ENCODE measurements at regions not wholly inside any gene's neighbourhood (a gene's known extent, or its start where the extent isn't known, plus 50 kb on each side); places are given as distances from the start of the nearest gene placed in this dataset.
"Not testable (repeated sequence)": the region's sequence is repeated elsewhere in the genome, so short reads cannot be mapped to it uniquely, and the experiment has no call there.

DNA sequence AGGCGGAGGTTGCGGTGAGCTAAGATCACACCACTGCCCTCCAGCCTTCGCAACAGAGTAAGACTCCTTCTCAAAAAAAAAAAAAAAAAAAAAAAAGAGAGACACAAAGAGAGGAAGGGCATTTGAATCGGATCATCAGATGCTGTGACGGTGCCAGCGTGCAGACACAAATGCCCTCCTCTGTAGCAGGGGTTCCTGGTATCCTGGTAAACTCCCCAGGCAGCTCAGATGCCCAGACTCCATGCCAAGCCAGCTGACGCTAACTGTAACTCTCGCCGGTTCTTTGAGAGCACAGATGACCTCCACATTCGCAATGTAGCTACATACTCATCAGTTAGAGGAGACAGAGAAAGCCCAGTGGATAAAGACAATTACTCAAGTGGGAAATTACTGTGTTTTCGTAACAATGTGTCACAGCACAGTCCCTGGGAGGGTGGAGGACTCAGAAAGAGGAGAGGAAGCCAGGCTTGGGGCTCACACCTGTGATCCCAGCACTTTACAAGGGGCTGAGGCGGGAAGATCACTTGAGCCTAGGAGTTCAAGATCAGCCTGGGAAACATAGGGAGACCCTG, 153.1 kb downstream of the BRD1 start:
- DNase-seq (ENCODE audit: low read depth) (no peak), FAIRE-seq (no peak)
- Histone ChIP-seq H3K27me3 (ENCODE audit: control insufficient read depth, insufficient read depth, low read length) (peaks cover 2% of the 10 kb centered on the region), H3K36me3 (ENCODE audit: control insufficient read depth, insufficient read depth, low read length) (no peaks in the 10 kb centered on the region), H3K4me3 (ENCODE audit: low read depth, low read length) (no peak overlapping the region)
- TF ChIP-seq, protein P1, sequence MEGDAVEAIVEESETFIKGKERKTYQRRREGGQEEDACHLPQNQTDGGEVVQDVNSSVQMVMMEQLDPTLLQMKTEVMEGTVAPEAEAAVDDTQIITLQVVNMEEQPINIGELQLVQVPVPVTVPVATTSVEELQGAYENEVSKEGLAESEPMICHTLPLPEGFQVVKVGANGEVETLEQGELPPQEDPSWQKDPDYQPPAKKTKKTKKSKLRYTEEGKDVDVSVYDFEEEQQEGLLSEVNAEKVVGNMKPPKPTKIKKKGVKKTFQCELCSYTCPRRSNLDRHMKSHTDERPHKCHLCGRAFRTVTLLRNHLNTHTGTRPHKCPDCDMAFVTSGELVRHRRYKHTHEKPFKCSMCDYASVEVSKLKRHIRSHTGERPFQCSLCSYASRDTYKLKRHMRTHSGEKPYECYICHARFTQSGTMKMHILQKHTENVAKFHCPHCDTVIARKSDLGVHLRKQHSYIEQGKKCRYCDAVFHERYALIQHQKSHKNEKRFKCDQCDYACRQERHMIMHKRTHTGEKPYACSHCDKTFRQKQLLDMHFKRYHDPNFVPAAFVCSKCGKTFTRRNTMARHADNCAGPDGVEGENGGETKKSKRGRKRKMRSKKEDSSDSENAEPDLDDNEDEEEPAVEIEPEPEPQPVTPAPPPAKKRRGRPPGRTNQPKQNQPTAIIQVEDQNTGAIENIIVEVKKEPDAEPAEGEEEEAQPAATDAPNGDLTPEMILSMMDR (IDR thresholded peaks at IDR 0.05; ENCODE audit: insufficient read depth, low read length, severe bottlenecking) = no peak

DNA sequence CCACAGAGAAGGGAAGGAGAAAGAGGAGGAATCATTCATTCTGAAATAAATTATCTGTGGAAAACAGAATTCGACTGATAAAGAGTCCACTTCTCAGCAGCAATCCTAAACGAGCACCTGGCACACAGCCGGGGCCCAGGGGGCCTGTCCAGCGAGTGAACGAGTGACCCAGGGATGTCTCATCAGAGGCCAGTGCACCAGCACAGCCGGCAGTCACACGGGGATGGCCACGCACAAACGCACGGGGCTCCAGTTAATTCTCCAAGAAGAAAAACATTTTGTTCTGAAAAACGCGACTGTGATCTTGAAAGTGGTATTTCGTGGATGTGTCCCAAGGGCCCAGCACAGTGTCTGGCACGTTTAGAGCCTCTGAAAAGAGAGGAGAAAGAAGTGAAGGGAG, 154.6 kb downstream of the BRD1 start:
- TF ChIP-seq, protein P1 (IDR thresholded peaks at IDR 0.05; ENCODE audit: insufficient read depth, low read length, severe bottlenecking) = no peak

DNA sequence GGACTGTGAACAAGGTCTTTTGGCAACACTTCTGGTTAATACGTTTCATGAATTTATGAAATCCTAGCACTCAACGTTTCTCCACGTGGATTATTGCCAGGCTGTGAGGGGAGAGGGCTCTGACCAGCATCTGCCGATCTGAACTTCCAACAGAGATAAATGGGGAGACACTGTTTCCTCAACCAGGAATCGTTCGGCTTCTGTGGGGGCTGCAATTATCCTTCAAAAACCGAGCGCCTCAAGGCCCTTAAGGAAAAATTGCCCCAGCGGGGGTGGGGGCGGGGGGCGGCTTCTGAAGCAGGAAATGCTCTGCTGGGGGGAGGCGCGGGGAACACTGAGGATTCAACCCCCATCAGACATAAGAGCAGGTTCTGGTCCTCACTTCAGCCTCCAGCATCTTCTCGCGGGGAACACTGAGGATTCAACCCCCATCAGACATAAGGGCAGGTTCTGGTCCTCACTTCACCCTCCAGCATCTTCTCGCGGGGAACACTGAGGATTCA, 155.6 kb downstream of the BRD1 start:
- no peak for DNase-seq (ENCODE audit: low read depth)
- Histone ChIP-seq H3K4me3 (ENCODE audit: low read depth, low read length) (no peak overlapping the region), H3K36me3 (ENCODE audit: control insufficient read depth, insufficient read depth, low read length) (no peaks in the 10 kb centered on the region), H3K27me3 (ENCODE audit: control insufficient read depth, insufficient read depth, low read length) (peaks cover 2% of the 10 kb centered on the region)
- TF ChIP-seq, protein P1 (IDR thresholded peaks at IDR 0.05; ENCODE audit: insufficient read depth, low read length, severe bottlenecking) = no peak
- FAIRE-seq = no peak

More for the DNA sequence above, 154.6 kb downstream of the BRD1 start:
- Histone ChIP-seq H3K27me3 (ENCODE audit: control insufficient read depth, insufficient read depth, low read length) (peaks cover 2% of the 10 kb centered on the region), H3K36me3 (ENCODE audit: control insufficient read depth, insufficient read depth, low read length) (no peaks in the 10 kb centered on the region), H3K4me3 (ENCODE audit: low read depth, low read length) (no peak overlapping the region)
- FAIRE-seq (no peak), DNase-seq (ENCODE audit: low read depth) (no peak)

DNA sequence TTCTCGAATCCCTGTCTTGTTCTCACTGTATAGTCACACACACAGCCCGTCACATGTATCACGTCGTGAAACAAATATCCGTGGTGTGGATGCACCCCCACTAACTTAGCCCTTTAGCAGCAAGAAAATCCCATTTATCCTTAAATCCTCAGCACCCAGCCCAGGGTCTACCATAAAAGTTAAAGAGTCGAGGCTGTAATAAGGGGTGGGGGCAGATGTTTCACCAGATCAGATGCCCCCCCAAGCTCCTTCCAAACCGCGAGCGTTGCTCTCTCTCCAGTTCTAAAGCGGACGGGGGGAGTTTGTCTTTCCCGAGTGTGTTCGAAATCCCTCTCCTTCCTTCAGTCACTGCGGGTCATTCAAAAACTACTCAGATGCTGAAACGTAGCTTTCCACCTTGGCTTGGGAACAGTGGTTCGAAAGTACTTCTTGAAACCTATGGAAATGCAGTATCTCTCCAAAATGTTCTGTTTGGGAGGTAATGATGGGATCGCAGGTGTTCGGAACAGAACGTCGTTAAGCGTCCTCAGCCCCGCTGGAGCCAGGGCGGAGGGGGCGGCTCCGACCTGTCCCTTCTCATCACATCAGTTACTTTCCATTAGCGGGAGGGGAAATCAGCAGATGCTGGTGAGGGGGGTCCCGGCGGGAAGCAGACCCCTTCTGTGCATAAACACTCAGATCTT, 156.2 kb downstream of the BRD1 start:
- H3K4me3 ChIP-seq (ENCODE audit: low read depth, low read length) = no peak overlapping the region
- DNase-seq (ENCODE audit: low read depth) = no peak
- TF ChIP-seq, protein P1 (IDR thresholded peaks at IDR 0.05; ENCODE audit: insufficient read depth, low read length, severe bottlenecking) = no peak
- peaks cover 2% of the 10 kb centered on the region for H3K27me3 ChIP-seq (ENCODE audit: control insufficient read depth, insufficient read depth, low read length)
- FAIRE-seq = no peak
- no peaks in the 10 kb centered on the region for H3K36me3 ChIP-seq (ENCODE audit: control insufficient read depth, insufficient read depth, low read length)

DNA sequence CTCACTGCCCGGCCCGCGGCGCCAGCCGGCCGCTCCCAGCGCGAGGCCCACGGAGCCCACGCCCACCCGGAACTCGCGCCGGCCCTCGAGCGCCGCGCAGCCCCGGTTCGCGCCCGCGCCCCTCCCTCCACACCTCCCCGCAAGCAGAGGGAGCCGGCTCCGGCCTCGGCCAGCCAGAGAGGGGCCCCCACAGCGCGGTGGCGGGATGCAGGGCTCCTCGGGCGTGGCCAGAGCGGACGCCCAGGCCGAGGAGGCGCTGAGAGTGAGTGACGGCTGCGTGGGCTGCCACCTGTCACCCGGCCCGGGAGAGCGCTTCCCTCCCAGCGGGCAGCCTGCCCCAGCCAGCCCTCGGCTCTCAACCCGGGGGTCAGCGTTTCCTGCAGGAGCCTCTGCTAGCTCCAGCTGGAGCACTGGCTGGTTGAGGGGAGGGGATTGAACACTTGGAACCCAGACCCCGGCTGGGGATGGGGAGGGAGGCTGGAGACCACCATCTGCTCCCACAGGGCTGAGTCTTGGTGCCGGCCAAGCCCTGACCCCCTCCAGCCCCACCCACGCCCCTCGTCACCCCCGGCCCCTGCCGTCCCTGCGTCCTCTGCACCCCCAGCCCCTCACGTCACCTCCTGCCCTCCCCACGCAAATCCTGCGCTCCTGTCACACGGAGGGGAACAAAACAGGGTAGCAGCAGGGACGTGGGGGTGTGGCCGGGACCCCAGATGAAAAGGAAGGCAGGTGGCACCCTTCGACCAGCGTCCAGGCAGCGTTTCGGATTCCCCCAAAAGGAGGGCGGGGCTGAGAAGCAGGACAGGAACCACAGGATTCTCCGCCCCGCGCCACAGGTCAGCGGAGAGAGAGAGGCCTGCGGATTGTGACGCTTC, 157.0 kb downstream of the BRD1 start:
- TF ChIP-seq, protein P1 (IDR thresholded peaks at IDR 0.05; ENCODE audit: insufficient read depth, low read length, severe bottlenecking) = no peak
- no peak overlapping the region for H3K4me3 ChIP-seq (ENCODE audit: low read depth, low read length)

DNA sequence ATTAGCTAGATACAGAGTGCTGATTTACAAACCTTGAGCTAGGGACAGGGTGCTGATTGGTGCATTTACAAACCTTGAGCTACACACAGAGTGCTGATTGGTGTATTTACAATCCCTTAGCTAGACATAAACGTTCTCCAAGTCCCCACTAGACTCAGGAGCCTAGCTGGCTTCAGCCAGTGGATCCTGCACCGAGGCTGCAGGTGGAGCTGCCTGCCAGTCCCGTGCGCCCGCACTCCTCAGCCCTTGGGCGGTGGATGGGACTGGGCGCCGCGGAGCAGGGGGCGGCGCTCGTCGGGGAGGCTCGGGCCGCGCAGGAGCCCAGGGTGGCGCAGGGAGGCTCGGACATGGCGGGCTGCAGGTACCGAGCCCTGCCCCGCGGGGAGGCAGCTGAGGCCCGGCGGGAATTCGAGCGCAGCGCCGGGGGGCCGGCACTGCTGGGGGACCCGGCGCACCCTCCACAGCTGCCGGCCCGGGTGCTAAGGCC, 157.7 kb downstream of the BRD1 start:
- H3K4me3 ChIP-seq (ENCODE audit: low read depth, low read length); H3K36me3 ChIP-seq (ENCODE audit: control insufficient read depth, insufficient read depth, low read length); FAIRE-seq; H3K27me3 ChIP-seq (ENCODE audit: control insufficient read depth, insufficient read depth, low read length); DNase-seq (ENCODE audit: low read depth): not testable (repeated sequence)

More for the DNA sequence above, 157.0 kb downstream of the BRD1 start:
- H3K27me3 ChIP-seq (ENCODE audit: control insufficient read depth, insufficient read depth, low read length) = peaks cover 2% of the 10 kb centered on the region
- no peak for DNase-seq (ENCODE audit: low read depth)
- no peaks in the 10 kb centered on the region for H3K36me3 ChIP-seq (ENCODE audit: control insufficient read depth, insufficient read depth, low read length)
- FAIRE-seq = no peak

DNA sequence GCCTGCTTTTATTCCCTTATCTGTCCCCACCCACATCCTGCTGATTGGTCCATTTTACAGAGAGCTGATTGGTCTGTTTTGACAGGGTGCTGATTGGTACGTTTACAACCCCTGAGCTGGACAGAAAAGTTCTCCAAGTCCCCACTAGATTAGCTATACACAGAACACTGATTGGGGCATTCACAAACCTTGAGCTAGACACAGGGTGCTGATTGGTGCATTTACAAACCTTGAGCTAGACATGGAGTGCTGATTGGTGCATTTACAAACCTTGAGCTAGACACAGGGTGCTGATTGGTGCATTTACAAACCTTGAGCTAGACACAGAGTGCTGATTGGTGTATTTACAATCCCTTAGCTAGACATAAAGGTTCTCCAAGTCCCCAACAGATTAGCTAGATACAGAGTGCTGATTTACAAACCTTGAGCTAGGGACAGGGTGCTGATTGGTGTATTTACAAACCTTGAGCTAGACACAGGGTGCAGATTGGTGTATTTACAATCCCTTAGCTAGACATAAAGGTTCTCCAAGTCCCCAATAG, 158.2 kb downstream of the BRD1 start:
- H3K36me3 ChIP-seq (ENCODE audit: control insufficient read depth, insufficient read depth, low read length); H3K27me3 ChIP-seq (ENCODE audit: control insufficient read depth, insufficient read depth, low read length); H3K4me3 ChIP-seq (ENCODE audit: low read depth, low read length); DNase-seq (ENCODE audit: low read depth); FAIRE-seq: not testable (repeated sequence)

Measured in bronchial epithelial cell (primary cell).